Stimulated activated naive CD8-positive, alpha-beta T cell treated with anti-CD3 and anti-CD28 coated beads, Interleukin-15, Interleukin-2, amounts not matched to agents 100 ng/mL and 50 ng/mL, for 24 hours (primary cell): ENCODE measurements at regions not wholly inside any gene's neighbourhood (a gene's known extent, or its start where the extent isn't known, plus 50 kb on each side); places are given as distances from the start of the nearest gene placed in this dataset.
"Not testable (repeated sequence)": the region's sequence is repeated elsewhere in the genome, so short reads cannot be mapped to it uniquely, and the experiment has no call there.

Source experiments
- H3K27ac Mint-ChIP-seq: one replicate; pipeline ENCODE4 v1.8.0; 2021; ENCODE audit warnings: mild to moderate bottlenecking, mixed read lengths
- H3K27me3 Mint-ChIP-seq: one replicate; pipeline ENCODE4 v1.8.0; 2021; ENCODE audit warnings: mixed read lengths
- H3K36me3 Mint-ChIP-seq: one replicate; pipeline ENCODE4 v1.8.0; 2021; ENCODE audit warnings: low read depth, mixed read lengths
- H3K4me1 Mint-ChIP-seq: one replicate; pipeline ENCODE4 v1.8.0; 2021; ENCODE audit warnings: low read depth, mixed read lengths
- H3K4me3 Mint-ChIP-seq: one replicate; pipeline ENCODE4 v1.8.0; 2021; ENCODE audit warnings: mild to moderate bottlenecking, mixed read lengths
- H3K9me3 Mint-ChIP-seq: one replicate; pipeline ENCODE4 v1.8.0; 2021; ENCODE audit warnings: mixed read lengths

DNA sequence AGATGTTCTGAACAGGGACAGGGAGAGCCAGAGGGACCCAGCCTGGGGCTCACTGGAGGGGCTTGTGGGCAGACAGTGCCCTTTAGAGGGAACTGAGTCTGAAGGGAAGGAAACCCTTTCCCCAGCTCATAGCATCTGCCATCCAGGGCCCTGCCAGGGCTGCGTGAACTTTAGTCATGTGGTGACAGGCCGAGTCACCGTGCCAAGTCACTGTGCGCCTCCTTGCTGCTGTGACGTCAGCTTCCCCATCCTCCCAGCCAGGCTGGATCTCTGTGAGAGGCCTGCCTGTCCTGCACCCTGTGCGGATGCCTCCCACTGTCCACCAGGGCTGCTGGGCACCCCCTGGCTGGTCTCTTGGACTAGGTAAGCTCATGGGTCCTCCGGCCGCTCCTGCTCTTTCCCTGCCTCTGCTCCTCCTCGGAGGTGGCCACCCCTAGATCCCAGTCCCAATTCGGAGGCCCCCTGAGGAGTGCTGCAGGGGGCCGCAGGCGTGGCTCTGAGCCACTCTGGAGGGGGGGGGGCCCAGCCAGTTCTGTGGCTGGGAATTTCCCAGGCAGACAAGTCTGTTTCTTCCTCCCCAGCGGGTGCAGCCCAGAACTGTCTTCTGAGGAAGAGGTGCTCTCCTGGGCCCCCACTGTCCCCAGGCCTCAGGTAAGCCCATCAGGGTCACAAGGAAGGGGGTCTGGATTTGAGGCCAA lies 3080.9 kb downstream of the RPIA start:
- H3K27me3 Mint-ChIP-seq, H3K36me3 Mint-ChIP-seq, H3K4me3 Mint-ChIP-seq, H3K9me3 Mint-ChIP-seq, H3K27ac Mint-ChIP-seq, H3K4me1 Mint-ChIP-seq: not testable (repeated sequence)

GRCh38 chr2:91773810-91774209 lies 3082.3 kb downstream of the RPIA start:
- H3K27me3 Mint-ChIP-seq, H3K4me3 Mint-ChIP-seq, H3K36me3 Mint-ChIP-seq, H3K4me1 Mint-ChIP-seq, H3K9me3 Mint-ChIP-seq, H3K27ac Mint-ChIP-seq: not testable (repeated sequence)

DNA sequence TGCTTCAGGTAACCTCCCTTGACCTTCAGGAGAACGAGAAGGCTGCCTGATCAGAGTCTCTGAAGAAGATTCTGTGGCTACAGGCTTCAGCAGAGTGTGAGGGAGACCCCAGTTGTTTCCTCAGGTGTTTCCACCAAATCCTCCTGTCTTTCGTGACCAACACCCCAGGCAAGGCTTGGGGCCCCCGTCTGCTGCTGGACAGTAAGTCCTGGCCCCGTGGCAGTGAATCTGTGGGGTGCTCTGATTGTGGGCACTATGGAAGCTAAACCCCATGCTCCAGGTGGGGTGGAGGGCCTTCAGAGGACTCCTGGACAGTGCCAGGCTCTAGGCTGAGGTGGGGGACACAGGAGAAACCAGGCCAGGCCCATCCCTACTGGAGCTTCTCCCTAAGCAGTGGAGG lies 3083.7 kb downstream of the RPIA start:
- not testable (repeated sequence) for H3K9me3 Mint-ChIP-seq, H3K27ac Mint-ChIP-seq, H3K4me3 Mint-ChIP-seq, H3K27me3 Mint-ChIP-seq, H3K36me3 Mint-ChIP-seq, H3K4me1 Mint-ChIP-seq

DNA sequence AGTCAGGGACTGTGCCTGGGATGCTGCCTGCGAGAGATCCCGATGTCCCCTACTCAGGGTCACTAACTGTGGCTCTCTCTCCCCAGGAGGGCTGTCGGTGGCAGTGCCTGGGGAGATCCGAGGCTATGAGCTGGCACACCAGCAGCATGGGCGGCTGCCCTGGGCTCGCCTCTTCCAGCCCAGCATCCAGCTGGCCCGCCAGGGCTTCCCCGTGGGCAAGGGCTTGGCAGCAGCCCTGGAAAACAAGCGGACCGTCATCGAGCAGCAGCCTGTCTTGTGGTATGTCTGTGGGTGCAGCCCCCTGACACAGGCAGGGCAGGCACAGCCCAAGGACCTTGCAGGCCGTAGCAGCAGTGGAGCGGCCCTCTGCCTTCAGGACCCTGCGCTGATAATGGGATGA lies 3088.9 kb downstream of the RPIA start:
- not testable (repeated sequence) for H3K27me3 Mint-ChIP-seq, H3K36me3 Mint-ChIP-seq, H3K9me3 Mint-ChIP-seq, H3K4me1 Mint-ChIP-seq, H3K27ac Mint-ChIP-seq, H3K4me3 Mint-ChIP-seq

GRCh38 chr2:91809391-91809790 lies 3061.8 kb upstream of the TEKT4 start:
- not testable (repeated sequence) for H3K4me3 Mint-ChIP-seq, H3K27ac Mint-ChIP-seq, H3K9me3 Mint-ChIP-seq, H3K27me3 Mint-ChIP-seq, H3K4me1 Mint-ChIP-seq, H3K36me3 Mint-ChIP-seq

- Mint-ChIP-seq H3K4me3 (no peak overlapping the region), H3K27me3 (peaks cover 20% of the 10 kb centered on the region), H3K4me1 (no peaks in the 10 kb centered on the region), H3K36me3 (no peaks in the 10 kb centered on the region), H3K9me3 (no peaks in the 10 kb centered on the region), H3K27ac (no peak overlapping the region)
Observed at GRCh38 chr2:91839904-91840868, 3031.0 kb upstream of the TEKT4 start.

DNA sequence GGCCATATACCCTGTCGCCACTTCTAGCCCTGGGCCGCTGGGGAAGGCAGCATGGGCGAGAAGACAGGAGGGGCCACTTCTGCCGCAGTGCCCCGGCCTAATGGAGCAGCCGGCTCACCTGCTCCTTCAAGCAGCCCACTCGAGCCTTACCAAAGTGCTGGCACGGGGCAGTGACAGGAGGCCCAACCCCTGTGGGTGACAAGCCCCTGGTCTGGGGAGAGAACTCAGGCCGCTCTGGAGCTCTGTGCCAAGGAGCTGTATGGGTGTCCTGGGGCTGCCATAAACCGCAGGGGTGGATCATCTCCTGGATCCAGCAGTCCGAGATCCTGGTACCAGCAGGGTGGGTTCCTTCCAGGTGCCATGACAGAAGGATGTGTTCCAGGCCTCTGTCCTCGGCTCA lies 3029.0 kb upstream of the TEKT4 start:
- not testable (repeated sequence) for H3K4me3 Mint-ChIP-seq, H3K27ac Mint-ChIP-seq, H3K36me3 Mint-ChIP-seq, H3K9me3 Mint-ChIP-seq, H3K4me1 Mint-ChIP-seq
- H3K27me3 Mint-ChIP-seq: peaks cover 20% of the 10 kb centered on the region

DNA sequence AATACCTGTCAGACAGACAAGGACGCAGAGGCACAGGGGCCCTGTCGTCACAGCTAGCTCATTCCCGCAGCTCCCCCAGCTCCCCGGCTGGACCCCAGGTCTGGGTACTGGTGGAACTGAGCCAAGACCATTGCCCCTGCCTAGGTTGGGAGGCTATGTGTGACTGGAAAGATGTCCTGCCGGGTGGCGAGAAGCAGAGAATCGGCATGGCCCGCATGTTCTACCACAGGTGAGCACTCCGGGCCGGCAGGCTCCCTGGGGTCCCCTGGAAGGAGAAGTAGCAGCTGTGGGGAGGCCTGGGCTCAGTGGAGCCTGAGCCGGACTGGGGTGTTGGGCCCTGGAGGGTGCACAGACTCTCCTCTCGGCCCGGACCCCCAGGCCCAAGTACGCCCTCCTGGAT lies 3028.3 kb upstream of the TEKT4 start:
- H3K36me3 Mint-ChIP-seq, H3K27ac Mint-ChIP-seq: not testable (repeated sequence)

GRCh38 chr2:91843723-91844450 lies 3027.3 kb upstream of the TEKT4 start:
- not testable (repeated sequence) for H3K27ac Mint-ChIP-seq, H3K4me1 Mint-ChIP-seq, H3K36me3 Mint-ChIP-seq, H3K9me3 Mint-ChIP-seq, H3K4me3 Mint-ChIP-seq
- peaks cover 20% of the 10 kb centered on the region for H3K27me3 Mint-ChIP-seq

More for the DNA sequence above, 3028.3 kb upstream of the TEKT4 start:
- not testable (repeated sequence) for H3K4me3 Mint-ChIP-seq, H3K9me3 Mint-ChIP-seq, H3K4me1 Mint-ChIP-seq
- H3K27me3 Mint-ChIP-seq: peaks cover 20% of the 10 kb centered on the region

DNA sequence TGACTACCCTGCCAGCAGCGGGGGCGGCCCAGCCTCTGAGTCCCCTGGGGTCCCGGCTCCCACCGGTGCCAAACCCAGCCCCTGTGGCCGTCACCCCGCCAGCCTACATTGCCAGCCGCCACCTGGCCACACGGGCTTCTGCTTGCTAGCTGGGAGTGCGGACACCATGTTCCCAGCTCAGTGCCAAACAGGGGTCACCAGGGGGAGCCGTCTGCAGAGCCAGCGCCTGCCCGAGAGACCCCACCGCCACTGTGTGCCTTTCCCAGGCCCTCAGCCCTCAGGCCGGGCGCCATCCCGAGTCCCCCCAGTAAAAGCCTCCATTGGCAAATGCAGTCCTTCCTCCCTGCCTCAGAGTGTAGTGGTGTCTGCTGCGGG lies 3026.8 kb upstream of the TEKT4 start:
- not testable (repeated sequence) for H3K36me3 Mint-ChIP-seq, H3K9me3 Mint-ChIP-seq, H3K27ac Mint-ChIP-seq, H3K4me1 Mint-ChIP-seq, H3K4me3 Mint-ChIP-seq
- H3K27me3 Mint-ChIP-seq: peaks cover 20% of the 10 kb centered on the region

GRCh38 chr2:91846388-91846787 lies 3024.8 kb upstream of the TEKT4 start:
- H3K4me3 Mint-ChIP-seq, H3K4me1 Mint-ChIP-seq, H3K9me3 Mint-ChIP-seq, H3K27ac Mint-ChIP-seq, H3K36me3 Mint-ChIP-seq: not testable (repeated sequence)
- H3K27me3 Mint-ChIP-seq: peaks cover 12% of the 10 kb centered on the region

GRCh38 chr2:91851689-91852420 lies 3019.4 kb upstream of the TEKT4 start:
- H3K36me3 Mint-ChIP-seq, H3K4me1 Mint-ChIP-seq, H3K9me3 Mint-ChIP-seq, H3K27me3 Mint-ChIP-seq, H3K4me3 Mint-ChIP-seq, H3K27ac Mint-ChIP-seq: not testable (repeated sequence)

- H3K4me1 Mint-ChIP-seq, H3K27ac Mint-ChIP-seq, H3K9me3 Mint-ChIP-seq, H3K4me3 Mint-ChIP-seq, H3K36me3 Mint-ChIP-seq, H3K27me3 Mint-ChIP-seq: not testable (repeated sequence)
Observed at GRCh38 chr2:91856971-91857370, 3014.3 kb upstream of the TEKT4 start.

- not testable (repeated sequence) for H3K9me3 Mint-ChIP-seq
Observed at GRCh38 chr2:91857711-91858110, 3013.5 kb upstream of the TEKT4 start.

DNA sequence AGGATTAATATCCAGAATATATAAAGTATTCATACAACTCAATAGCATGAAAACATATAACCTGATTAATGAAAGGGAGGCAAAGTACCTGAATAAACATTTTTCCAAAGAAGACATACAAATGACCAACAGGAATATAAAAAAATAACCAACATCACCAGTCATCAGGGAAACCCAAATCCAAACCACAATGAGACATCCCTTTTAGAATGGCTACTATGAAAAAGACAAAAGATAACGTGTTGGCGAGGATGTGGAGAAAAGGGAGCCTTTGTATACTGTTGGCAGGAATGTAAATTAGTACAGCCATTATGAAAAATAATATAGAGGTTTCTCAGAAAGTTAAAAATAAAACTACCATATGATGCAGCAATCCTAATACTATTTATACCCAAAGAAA lies 2999.5 kb upstream of the TEKT4 start:
- not testable (repeated sequence) for H3K4me1 Mint-ChIP-seq, H3K36me3 Mint-ChIP-seq, H3K27ac Mint-ChIP-seq, H3K27me3 Mint-ChIP-seq, H3K4me3 Mint-ChIP-seq, H3K9me3 Mint-ChIP-seq

More at GRCh38 chr2:91857711-91858110, 3013.5 kb upstream of the TEKT4 start:
- not testable (repeated sequence) for H3K4me1 Mint-ChIP-seq, H3K27me3 Mint-ChIP-seq, H3K4me3 Mint-ChIP-seq, H3K36me3 Mint-ChIP-seq, H3K27ac Mint-ChIP-seq
